ENCODE measurements at regions not wholly inside any gene's neighbourhood (a gene's known extent, or its start where the extent isn't known, plus 50 kb on each side); places are given as distances from the start of the nearest gene placed in this dataset.

- no peak overlapping the region for H3K4me3 ChIP-seq (ENCODE audit: low read length)
- no peak for TF ChIP-seq CTCF (conservative IDR thresholded peaks at IDR 0.05; ENCODE audit: low read length)
- no peak for DNase-seq (ENCODE audit: low read depth)
These were observed 72.8 kb downstream of the KCNF1 start for GRCh38 chr2:10984418-10985135.

GRCh38 chr2:10985260-10985659 is 73.5 kb downstream of the KCNF1 start:
- H3K4me3 ChIP-seq (ENCODE audit: low read length): no peak overlapping the region
- no peak for TF ChIP-seq CTCF (conservative IDR thresholded peaks at IDR 0.05; ENCODE audit: low read length)
- no peak for DNase-seq (ENCODE audit: low read depth)

GRCh38 chr2:10985901-10986535 is 74.3 kb downstream of the KCNF1 start:
- H3K4me3 ChIP-seq (ENCODE audit: low read length): no peak overlapping the region
- no peak for DNase-seq (ENCODE audit: low read depth)
- TF ChIP-seq CTCF (conservative IDR thresholded peaks at IDR 0.05; ENCODE audit: low read length): no peak

DNA sequence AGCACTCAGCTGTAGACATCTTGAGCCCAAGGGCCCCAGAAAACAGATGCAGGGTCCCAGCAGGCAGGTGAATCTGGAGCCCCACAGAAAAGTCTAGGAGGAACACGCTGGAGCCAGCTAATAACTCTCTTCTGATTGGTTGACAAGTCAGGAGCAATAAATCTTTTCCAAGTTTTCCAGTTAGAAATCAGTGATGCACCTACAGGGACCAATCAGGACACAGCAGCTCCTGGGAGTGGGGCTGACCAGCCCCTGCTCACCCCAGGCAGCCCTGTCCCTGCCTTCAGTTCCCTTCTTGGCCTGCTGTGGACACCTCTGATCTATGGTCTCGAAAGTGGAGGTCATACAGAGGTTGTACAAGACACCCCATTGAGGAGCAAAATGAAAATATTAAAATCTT is 75.7 kb downstream of the KCNF1 start:
- no peak overlapping the region for H3K4me3 ChIP-seq (ENCODE audit: low read length)
- no peak for TF ChIP-seq CTCF (conservative IDR thresholded peaks at IDR 0.05; ENCODE audit: low read length)
- DNase-seq (ENCODE audit: low read depth): no peak

DNA sequence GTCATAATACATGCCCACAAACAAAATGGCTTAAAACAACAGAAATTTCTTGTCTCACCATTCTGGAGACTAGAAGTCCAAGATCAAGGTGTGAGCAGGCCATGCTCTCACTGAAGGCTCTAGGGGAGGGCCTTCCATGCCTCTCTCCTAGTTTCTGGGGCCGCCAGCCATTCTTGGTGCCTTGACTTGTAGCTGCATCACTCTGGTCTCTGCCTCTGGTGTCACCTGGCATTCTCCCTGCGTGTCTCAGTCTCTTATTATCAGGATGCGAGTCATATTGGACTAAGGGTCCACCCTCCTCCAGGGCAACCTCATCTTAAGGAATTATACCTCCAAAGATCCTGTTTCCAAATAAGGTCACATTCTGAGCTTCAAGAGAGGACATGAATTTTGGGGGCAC is 76.1 kb downstream of the KCNF1 start:
- TF ChIP-seq CTCF (conservative IDR thresholded peaks at IDR 0.05; ENCODE audit: low read length): no peak
- no peak overlapping the region for H3K4me3 ChIP-seq (ENCODE audit: low read length)
- no peak for DNase-seq (ENCODE audit: low read depth)

GRCh38 chr2:10989151-10989550 is 77.4 kb downstream of the KCNF1 start:
- TF ChIP-seq CTCF (conservative IDR thresholded peaks at IDR 0.05; ENCODE audit: low read length): no peak
- no peak for DNase-seq (ENCODE audit: low read depth)
- no peak overlapping the region for H3K4me3 ChIP-seq (ENCODE audit: low read length)

DNA sequence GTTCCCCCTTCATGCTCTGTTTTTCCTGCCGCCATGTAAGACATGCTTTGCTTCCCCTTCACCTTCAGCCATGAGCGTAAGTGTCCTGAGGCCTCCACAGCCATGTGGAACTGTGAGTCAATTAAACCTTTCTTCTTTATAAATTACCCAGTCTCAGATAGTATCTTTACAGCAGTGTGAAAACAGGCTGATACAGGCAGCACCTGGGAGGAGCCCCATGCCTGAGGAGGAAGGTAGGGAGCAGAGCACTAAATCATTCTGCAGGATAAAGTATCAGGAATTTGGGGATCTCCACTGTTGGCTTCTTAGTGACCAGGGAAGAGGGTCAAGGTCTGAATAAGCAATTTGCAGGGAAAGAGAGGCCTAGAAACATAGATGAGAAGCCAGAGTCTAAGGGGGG is 78.0 kb downstream of the KCNF1 start:
- no peak for TF ChIP-seq CTCF (conservative IDR thresholded peaks at IDR 0.05; ENCODE audit: low read length)
- DNase-seq (ENCODE audit: low read depth): no peak
- H3K4me3 ChIP-seq (ENCODE audit: low read length): no peak overlapping the region

Data from AG10803 (cell line).